CD4-positive, CD25-positive, alpha-beta regulatory T cell (primary cell): ENCODE measurements at regions not wholly inside any gene's neighbourhood (a gene's known extent, or its start where the extent isn't known, plus 50 kb on each side); places are given as distances from the start of the nearest gene placed in this dataset.
"Not testable (repeated sequence)": the region's sequence is repeated elsewhere in the genome, so short reads cannot be mapped to it uniquely, and the experiment has no call there.

Experiments
- ATAC-seq, 2 donors: fragments of 150-1000 bp; cut with Tn5 transposase; one replicate each; pipeline ENCODE4 v1.10.0; 2021; ENCODE audit warnings: low read depth in 2 of 2, moderate number of reproducible peaks in 2 of 2, moderate library complexity in 1 of 2
- DNase-seq, 3 donors: peaks; one replicate each; pipeline versions ENCODE4 v3.0.0 to v3.0.0-alpha.2; 2012 to 2022; ENCODE audit warnings: mixed read lengths in 1 of 3
- H3K27ac ChIP-seq: one replicate; pipeline ENCODE4 v1.7.0; 2013; ENCODE audit warnings: mild to moderate bottlenecking, low read length; ENCODE audit not compliant: insufficient read depth, poor library complexity, severe bottlenecking
- H3K27me3 ChIP-seq: one replicate; pipeline ENCODE4 v1.7.0; 2013; ENCODE audit warnings: low read length; ENCODE audit not compliant: control insufficient read depth, insufficient read depth
- H3K36me3 ChIP-seq: one replicate; pipeline ENCODE4 v1.7.0; 2013; ENCODE audit warnings: mild to moderate bottlenecking, low read length, moderate library complexity; ENCODE audit not compliant: control insufficient read depth, insufficient read depth
- H3K4me1 ChIP-seq: 2 replicates; pipeline ENCODE4 v1.7.0; 2013; ENCODE audit warnings: mild to moderate bottlenecking, low read length; ENCODE audit not compliant: insufficient read depth, control insufficient read depth, poor library complexity, severe bottlenecking
- H3K4me3 ChIP-seq: one replicate; pipeline ENCODE4 v1.7.0; 2013; ENCODE audit warnings: low read depth, mild to moderate bottlenecking, low read length, moderate library complexity
- H3K9me3 ChIP-seq, 2 experiments: 1 replicate in 1 of 2; 2 replicates in 1 of 2; pipeline ENCODE4 v1.7.0; 2013; ENCODE audit warnings: low read length in 2 of 2, mild to moderate bottlenecking in 1 of 2, moderate library complexity in 1 of 2; ENCODE audit not compliant: control insufficient read depth in 2 of 2
- H3K27ac Mint-ChIP-seq, 3 donors: one replicate each; pipeline ENCODE4 v1.8.0; 2020 to 2022; ENCODE audit warnings: mild to moderate bottlenecking in 3 of 3, mixed read lengths in 3 of 3, moderate library complexity in 2 of 3
- H3K27me3 Mint-ChIP-seq: one replicate; pipeline ENCODE4 v1.8.0; 2022; ENCODE audit warnings: mild to moderate bottlenecking, mixed read lengths
- H3K36me3 Mint-ChIP-seq: one replicate; pipeline ENCODE4 v1.8.0; 2020; ENCODE audit warnings: mixed read lengths
- H3K4me1 Mint-ChIP-seq, 4 donors: one replicate each; pipeline ENCODE4 v1.8.0; 2020 to 2022; ENCODE audit warnings: mixed read lengths in 4 of 4, mild to moderate bottlenecking in 1 of 4
- H3K4me3 Mint-ChIP-seq, 4 donors: one replicate each; pipeline ENCODE4 v1.8.0; 2020 to 2022; ENCODE audit warnings: mild to moderate bottlenecking in 4 of 4, mixed read lengths in 4 of 4, moderate library complexity in 3 of 4
- H3K9me3 Mint-ChIP-seq, 7 donors: one replicate each; pipeline ENCODE4 v1.8.0; 2020 to 2022; ENCODE audit warnings: mixed read lengths in 7 of 7, mild to moderate bottlenecking in 3 of 7, moderate library complexity in 2 of 7

DNA sequence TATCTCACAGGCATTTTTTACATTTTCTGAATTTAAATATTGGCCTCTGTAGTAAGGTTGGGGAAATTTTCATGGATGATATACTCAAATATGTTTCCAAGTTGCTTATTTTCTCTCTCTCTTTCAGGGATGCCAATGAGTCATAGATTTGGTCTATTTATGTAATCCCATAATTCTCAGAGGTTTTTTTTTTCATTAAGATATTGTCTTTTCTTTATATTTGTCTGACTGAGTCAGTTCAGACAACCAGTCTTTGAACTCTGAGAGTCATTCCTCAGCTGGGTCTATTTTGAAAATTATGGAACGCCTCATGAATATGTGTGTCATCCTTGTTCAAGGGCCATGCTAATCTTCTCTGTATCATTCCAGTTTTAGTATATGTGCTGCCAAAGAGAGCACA is 223.2 kb downstream of the PCSK1 start:
- Mint-ChIP-seq H3K36me3 (no peaks in the 10 kb centered on the region), H3K4me1 (no peaks in the 10 kb centered on the region), H3K27ac (no peak overlapping the region), H3K9me3 (peaks cover 0 to 46% (median 7%) of the 10 kb centered on the region in 7 donors), H3K27me3 (peaks cover 22% of the 10 kb centered on the region), H3K4me3 (no peak overlapping the region)
- ATAC-seq (no peak), DNase-seq (no peak)
- Histone ChIP-seq H3K27me3 (no peaks in the 10 kb centered on the region), H3K4me3 (no peak overlapping the region), H3K36me3 (no peaks in the 10 kb centered on the region), H3K9me3 (peaks cover 2 to 4% of the 10 kb centered on the region in 2 experiments), H3K27ac (no peak overlapping the region), H3K4me1 (no peaks in the 10 kb centered on the region)

DNA sequence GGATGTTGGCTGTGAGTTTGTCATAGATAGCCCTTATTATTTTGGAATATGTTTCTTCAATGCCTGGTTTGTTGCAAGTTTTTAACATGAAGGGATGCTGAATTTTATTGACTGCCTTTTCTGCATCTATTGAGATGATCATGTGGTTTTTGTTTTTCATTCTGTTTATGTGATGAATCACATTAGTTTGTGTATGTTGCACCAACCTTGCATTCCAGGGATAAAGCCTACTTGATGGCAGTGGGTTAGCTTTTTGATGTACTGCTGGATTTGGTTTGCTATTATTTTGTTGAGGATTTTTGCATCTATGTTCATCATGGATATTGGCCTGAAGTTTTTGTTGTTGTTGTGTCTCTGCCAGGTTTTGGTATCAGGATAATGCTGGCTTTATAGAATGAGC is 225.6 kb downstream of the PCSK1 start:
- DNase-seq, result no peak
- H3K4me3 Mint-ChIP-seq, result no peak overlapping the region
- ATAC-seq, result no peak
- peaks cover 22% of the 10 kb centered on the region for H3K27me3 Mint-ChIP-seq
- no peaks in the 10 kb centered on the region for H3K4me1 Mint-ChIP-seq
- no peaks in the 10 kb centered on the region for H3K4me1 ChIP-seq
- H3K27ac ChIP-seq, result no peak overlapping the region
- peaks cover 0 to 45% (median 7%) of the 10 kb centered on the region in 7 donors for H3K9me3 Mint-ChIP-seq
- no peaks in the 10 kb centered on the region for H3K27me3 ChIP-seq
- peaks cover 2 to 4% of the 10 kb centered on the region in 2 experiments for H3K9me3 ChIP-seq
- no peaks in the 10 kb centered on the region for H3K36me3 Mint-ChIP-seq
- no peaks in the 10 kb centered on the region for H3K36me3 ChIP-seq
- H3K4me3 ChIP-seq, result no peak overlapping the region
- no peak overlapping the region for H3K27ac Mint-ChIP-seq

DNA sequence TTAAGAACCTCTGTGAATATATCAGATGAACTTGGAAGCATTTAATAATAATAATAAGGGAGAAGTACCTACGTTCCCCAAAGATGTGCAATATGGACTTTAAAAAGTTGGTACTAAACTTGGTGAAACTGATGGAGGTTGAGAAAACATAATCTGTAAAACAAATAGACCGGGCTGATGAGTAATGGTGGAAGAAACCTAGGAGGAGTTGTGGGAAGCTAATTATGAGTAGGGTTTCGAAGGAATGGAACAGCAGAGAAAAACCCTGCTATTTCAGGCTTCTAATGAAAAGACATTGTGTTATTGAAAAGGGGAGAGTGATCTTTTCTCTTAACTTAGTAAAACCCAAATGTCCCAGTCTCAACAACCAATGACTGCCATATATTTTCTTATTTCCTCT is 229.3 kb downstream of the PCSK1 start:
- no peak overlapping the region for H3K27ac ChIP-seq
- H3K4me3 Mint-ChIP-seq, result no peak overlapping the region
- H3K27me3 Mint-ChIP-seq, result peaks cover 17% of the 10 kb centered on the region
- H3K9me3 ChIP-seq, result peaks cover 2 to 4% of the 10 kb centered on the region in 2 experiments
- H3K36me3 ChIP-seq, result no peaks in the 10 kb centered on the region
- H3K4me1 Mint-ChIP-seq, result no peaks in the 10 kb centered on the region
- no peaks in the 10 kb centered on the region for H3K36me3 Mint-ChIP-seq
- H3K27me3 ChIP-seq, result peaks cover 2% of the 10 kb centered on the region
- H3K27ac Mint-ChIP-seq, result no peak overlapping the region
- ATAC-seq, result no peak
- peaks cover 0 to 24% (median 4%) of the 10 kb centered on the region in 7 donors for H3K9me3 Mint-ChIP-seq
- no peak overlapping the region for H3K4me3 ChIP-seq
- DNase-seq, result no peak
- no peaks in the 10 kb centered on the region for H3K4me1 ChIP-seq

DNA sequence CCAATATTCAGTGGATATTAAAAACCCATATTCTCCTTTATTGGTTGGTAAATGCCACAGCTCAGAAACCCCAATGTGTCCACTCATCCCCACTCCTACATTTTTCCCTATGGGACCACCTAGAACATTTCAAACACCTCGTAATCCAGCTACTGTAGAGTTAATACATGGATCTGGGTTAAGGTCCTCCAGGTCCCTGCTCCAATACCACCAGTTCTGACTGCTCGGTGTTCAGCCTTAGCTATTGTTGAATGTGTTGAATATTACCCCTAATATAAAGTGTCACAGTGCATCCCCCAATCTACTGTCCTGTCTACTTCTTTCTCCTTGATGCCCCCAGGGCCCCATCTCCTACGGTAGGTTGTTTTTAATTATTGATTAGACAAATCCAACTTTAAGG is 231.5 kb downstream of the PCSK1 start:
- Mint-ChIP-seq H3K4me3 (no peak overlapping the region), H3K4me1 (no peaks in the 10 kb centered on the region)
- DNase-seq, result no peak

DNA sequence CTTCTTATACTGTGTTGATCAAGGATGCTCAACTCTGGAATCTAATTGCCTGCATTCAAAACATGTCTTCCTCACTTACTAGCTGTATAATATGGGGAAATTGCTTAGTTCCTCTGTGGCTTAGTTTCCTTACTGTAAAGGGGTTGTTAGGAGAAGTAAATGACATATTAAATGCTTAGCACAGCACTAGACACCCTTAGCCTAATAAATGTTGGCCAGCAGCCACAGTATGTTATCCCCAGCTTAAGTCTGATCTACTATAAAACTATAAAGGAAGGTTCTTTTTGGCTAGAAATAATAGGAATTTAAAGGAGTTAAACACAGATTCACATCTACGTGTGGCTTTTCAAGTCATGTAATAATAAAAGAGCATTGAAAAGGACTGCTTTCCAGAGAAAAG is 232.4 kb downstream of the PCSK1 start:
- H3K27me3 Mint-ChIP-seq, result peaks cover 22% of the 10 kb centered on the region
- no peak overlapping the region for H3K4me3 Mint-ChIP-seq
- H3K27ac ChIP-seq, result no peak overlapping the region
- H3K36me3 Mint-ChIP-seq, result no peaks in the 10 kb centered on the region
- DNase-seq, result no peak
- no peak overlapping the region for H3K4me3 ChIP-seq
- H3K9me3 Mint-ChIP-seq, result peaks cover 0 to 1% (median 0%) of the 10 kb centered on the region in 7 donors
- H3K36me3 ChIP-seq, result no peaks in the 10 kb centered on the region
- H3K9me3 ChIP-seq, result no peaks in the 10 kb centered on the region
- no peaks in the 10 kb centered on the region for H3K4me1 Mint-ChIP-seq
- H3K27ac Mint-ChIP-seq, result no peak overlapping the region
- peaks cover 2% of the 10 kb centered on the region for H3K27me3 ChIP-seq
- ATAC-seq, result no peak
- H3K4me1 ChIP-seq, result no peaks in the 10 kb centered on the region

More for the DNA sequence above, 231.5 kb downstream of the PCSK1 start:
- no peak overlapping the region for H3K4me3 ChIP-seq
- no peak overlapping the region for H3K27ac Mint-ChIP-seq
- H3K27me3 Mint-ChIP-seq, result peaks cover 26% of the 10 kb centered on the region
- H3K36me3 ChIP-seq, result no peaks in the 10 kb centered on the region
- ATAC-seq, result no peak
- peaks cover 0 to 2% (median 0%) of the 10 kb centered on the region in 7 donors for H3K9me3 Mint-ChIP-seq
- no peaks in the 10 kb centered on the region for H3K36me3 Mint-ChIP-seq
- no peaks in the 10 kb centered on the region for H3K4me1 ChIP-seq
- H3K27me3 ChIP-seq, result peaks cover 2% of the 10 kb centered on the region
- H3K27ac ChIP-seq, result no peak overlapping the region
- H3K9me3 ChIP-seq, result no peaks in the 10 kb centered on the region

DNA sequence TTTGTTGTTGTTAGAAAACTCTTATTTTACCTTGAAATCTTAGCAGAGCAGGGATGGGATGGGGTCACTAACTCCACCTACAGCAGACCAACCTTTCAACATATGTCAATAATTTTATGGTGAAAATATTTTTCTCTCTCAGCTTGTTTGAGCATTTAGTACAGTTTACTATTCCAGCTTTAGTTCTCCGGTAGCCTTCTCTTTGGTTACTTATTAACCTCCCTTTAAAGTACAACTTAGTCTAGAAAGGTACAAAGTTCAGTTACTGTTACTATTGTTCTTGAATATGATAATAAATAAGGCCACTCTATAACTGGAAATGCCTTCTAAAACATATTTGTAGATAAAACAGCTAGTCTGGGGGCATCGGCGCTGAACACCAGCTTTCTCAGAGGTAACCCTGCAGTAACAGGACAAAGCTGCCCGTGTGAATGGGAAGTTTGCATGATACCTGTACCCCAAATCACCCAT is 233.3 kb downstream of the PCSK1 start:
- no peaks in the 10 kb centered on the region for H3K4me1 ChIP-seq
- Mint-ChIP-seq H3K9me3 (no peaks in the 10 kb centered on the region), H3K27ac (no peak overlapping the region), H3K36me3 (no peaks in the 10 kb centered on the region), H3K27me3 (peaks cover 22% of the 10 kb centered on the region), H3K4me3 (no peak overlapping the region), H3K4me1 (no peaks in the 10 kb centered on the region)
- H3K36me3 ChIP-seq, result no peaks in the 10 kb centered on the region
- DNase-seq, result no peak
- peaks cover 2% of the 10 kb centered on the region for H3K27me3 ChIP-seq
- H3K9me3 ChIP-seq, result no peaks in the 10 kb centered on the region
- no peak overlapping the region for H3K27ac ChIP-seq
- ATAC-seq, result no peak
- H3K4me3 ChIP-seq, result no peak overlapping the region

DNA sequence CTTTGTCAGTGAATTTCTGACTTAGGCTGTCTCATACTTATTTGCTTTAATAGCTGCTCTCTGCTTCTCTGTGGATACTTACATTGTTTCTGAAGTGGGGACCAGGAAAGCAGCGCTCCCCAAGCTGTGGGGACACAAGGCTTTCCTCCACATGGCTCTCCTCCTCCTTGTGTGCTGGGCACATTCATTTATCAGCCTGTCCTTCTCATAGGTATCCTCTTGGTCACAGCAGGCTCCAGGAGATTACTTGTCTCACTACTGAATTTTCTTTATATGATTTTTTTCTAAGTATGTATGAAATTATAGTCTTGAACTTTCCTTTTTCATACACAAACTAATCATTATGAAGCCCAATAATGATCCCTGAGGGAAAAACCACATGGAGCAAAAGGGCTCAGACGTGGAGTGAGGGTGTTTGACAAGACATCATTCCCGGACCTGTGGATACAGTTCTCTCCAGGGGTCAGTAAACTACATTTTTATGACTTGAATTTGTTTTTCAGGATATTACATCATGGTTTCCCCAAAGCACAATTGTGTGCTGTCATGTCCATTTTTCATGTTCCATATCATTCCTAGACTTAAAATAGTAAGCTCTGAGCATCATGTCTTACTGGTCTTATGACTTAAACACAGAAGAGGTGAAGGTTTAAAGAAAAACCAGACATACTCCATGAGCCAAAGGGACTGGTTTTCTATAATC is 234.5 kb downstream of the PCSK1 start:
- Mint-ChIP-seq H3K4me3 (no peak overlapping the region), H3K9me3 (peaks cover 0 to 2% (median 0%) of the 10 kb centered on the region in 7 donors), H3K4me1 (no peaks in the 10 kb centered on the region), H3K36me3 (no peaks in the 10 kb centered on the region), H3K27ac (no peak overlapping the region), H3K27me3 (peaks cover 27% of the 10 kb centered on the region)
- Histone ChIP-seq H3K9me3 (no peaks in the 10 kb centered on the region), H3K27ac (no peak overlapping the region), H3K4me3 (no peak overlapping the region), H3K36me3 (no peaks in the 10 kb centered on the region), H3K4me1 (no peaks in the 10 kb centered on the region), H3K27me3 (peaks cover 2% of the 10 kb centered on the region)
- DNase-seq, result no peak
- no peak for ATAC-seq

DNA sequence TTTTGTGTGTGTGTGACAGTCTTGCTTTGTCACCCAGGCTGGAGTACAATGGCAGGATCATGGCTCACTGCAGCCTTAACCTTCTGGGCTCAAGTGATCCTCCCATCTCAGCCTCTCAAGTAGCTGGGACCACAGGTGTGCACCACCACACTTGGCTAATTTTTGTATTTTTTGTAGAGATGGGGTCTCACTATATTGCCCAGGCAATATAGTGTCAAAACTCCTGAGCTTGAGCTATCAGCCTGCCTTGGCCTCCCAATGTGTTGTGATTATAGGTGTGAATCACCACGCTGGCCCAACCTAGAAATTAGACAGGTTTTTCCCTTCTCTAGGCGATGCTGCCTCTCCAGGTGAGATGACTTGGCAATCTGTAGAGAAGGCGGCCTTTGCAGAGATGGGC is 235.3 kb downstream of the PCSK1 start:
- peaks cover 31% of the 10 kb centered on the region for H3K27me3 Mint-ChIP-seq
- not testable (repeated sequence) for H3K36me3 ChIP-seq, H3K9me3 Mint-ChIP-seq, H3K4me3 Mint-ChIP-seq, DNase-seq, H3K36me3 Mint-ChIP-seq, H3K27ac ChIP-seq, H3K4me1 Mint-ChIP-seq, H3K4me1 ChIP-seq, H3K27ac Mint-ChIP-seq, H3K4me3 ChIP-seq, H3K9me3 ChIP-seq, ATAC-seq, H3K27me3 ChIP-seq
